SK-N-MC (cell line): ENCODE measurements at regions not wholly inside any gene's neighbourhood (a gene's known extent, or its start where the extent isn't known, plus 50 kb on each side); places are given as distances from the start of the nearest gene placed in this dataset.

Source experiments
- DNase-seq: peaks from one replicate; pipeline ENCODE4 v3.0.0-alpha.2; 2011; ENCODE audit warnings: low read depth, low spot score
- H3K27ac ChIP-seq: fragments of 200-600 bp; sonication (generic); 2 replicates; pipeline ENCODE4 v1.5.1; 2016; ENCODE audit warnings: mixed run types
- H3K36me3 ChIP-seq: fragments of 200-600 bp; sonication (generic); 2 replicates; pipeline ENCODE4 v1.6.1; 2017; ENCODE audit warnings: antibody characterized with exemption, low read length, mixed read lengths; ENCODE audit not compliant: insufficient read depth
- H3K4me3 ChIP-seq: fragments of 200-600 bp; sonication (generic); 2 replicates; pipeline ENCODE4 v1.5.1; 2016
- H3K9ac ChIP-seq: fragments of 200-600 bp; sonication (generic); 2 replicates; pipeline ENCODE4 v1.8.0; 2017; ENCODE audit warnings: mixed run types, mixed read lengths; ENCODE audit not compliant: insufficient read length
- H3K9me3 ChIP-seq: fragments of 200-600 bp; sonication (generic); 2 replicates; pipeline ENCODE4 v1.6.1; 2017; ENCODE audit warnings: low read depth, mild to moderate bottlenecking, antibody characterized with exemption, low read length, moderate library complexity, mixed read lengths
- EZH2 ChIP-seq: fragments of 200-600 bp; sonication (generic); IDR thresholded peaks from one replicate; pipeline ENCODE4 v1.6.1; 2017; ENCODE audit warnings: antibody characterized with exemption
- FOXP2 ChIP-seq: optimal IDR thresholded peaks from 2 replicates; pipeline ENCODE3; 2011; ENCODE audit warnings: mild to moderate bottlenecking, moderate library complexity; ENCODE audit not compliant: insufficient read depth; ENCODE audit errors: extremely low read length, control extremely low read depth
- POLR2AphosphoS5 ChIP-seq: IDR thresholded peaks from 2 replicates; pipeline ENCODE4 v1.6.1; 2012; ENCODE audit warnings: mild to moderate bottlenecking, low read depth, low read length, borderline replicate concordance

DNA sequence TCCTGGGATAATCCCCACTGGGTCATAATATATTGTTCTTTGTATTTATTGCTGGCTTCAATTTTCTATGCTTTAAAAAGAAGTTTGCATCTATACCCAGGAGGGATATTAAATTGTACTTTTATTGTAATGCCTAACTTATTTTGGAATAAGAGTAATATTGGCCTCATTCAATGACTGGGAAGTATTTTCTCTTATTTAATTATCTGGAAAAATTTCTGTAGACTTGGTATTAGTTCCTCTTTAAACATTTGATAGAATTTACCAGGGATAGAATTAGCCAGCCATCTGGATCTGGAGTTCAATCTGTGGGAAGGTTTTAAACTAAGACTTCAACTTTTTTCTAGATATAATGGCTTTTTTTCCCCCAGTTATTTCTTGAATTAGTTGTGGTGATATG is 115.2 kb upstream of the ZNF32 start:
- H3K4me3 ChIP-seq = no peak overlapping the region
- H3K27ac ChIP-seq = no peak overlapping the region
- DNase-seq = no peak
- no peaks in the 10 kb centered on the region for H3K9me3 ChIP-seq
- no peaks in the 10 kb centered on the region for H3K36me3 ChIP-seq
- H3K9ac ChIP-seq = no peak overlapping the region
- TF ChIP-seq EZH2 (no peak), POLR2AphosphoS5 (no peak), FOXP2 (no peak)

DNA sequence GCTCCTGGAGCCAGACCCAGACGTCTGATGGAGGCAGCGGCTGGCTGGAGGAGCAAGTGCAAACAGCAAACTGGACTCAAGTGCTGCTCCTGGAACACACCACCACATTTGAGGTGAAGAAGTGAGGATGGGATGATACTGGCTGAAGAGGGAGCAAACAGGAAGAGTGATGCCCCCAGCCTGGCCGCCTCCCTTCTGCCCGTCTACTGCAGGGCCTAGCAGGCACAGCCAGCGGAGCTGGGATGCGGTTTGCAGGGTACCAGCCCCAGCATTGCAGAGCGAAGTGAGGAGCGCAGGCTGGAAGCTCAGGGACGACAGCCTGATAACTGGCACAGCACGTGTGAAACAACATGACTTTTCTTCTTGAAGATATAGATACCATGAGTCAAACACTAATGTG is 111.8 kb upstream of the ZNF32 start:
- no peak for TF ChIP-seq EZH2
- TF ChIP-seq POLR2AphosphoS5 = no peak
- no peak for TF ChIP-seq FOXP2
- Histone ChIP-seq H3K36me3 (no peaks in the 10 kb centered on the region), H3K9ac (no peak overlapping the region), H3K9me3 (no peaks in the 10 kb centered on the region), H3K27ac (no peak overlapping the region), H3K4me3 (no peak overlapping the region)
- DNase-seq = no peak

DNA sequence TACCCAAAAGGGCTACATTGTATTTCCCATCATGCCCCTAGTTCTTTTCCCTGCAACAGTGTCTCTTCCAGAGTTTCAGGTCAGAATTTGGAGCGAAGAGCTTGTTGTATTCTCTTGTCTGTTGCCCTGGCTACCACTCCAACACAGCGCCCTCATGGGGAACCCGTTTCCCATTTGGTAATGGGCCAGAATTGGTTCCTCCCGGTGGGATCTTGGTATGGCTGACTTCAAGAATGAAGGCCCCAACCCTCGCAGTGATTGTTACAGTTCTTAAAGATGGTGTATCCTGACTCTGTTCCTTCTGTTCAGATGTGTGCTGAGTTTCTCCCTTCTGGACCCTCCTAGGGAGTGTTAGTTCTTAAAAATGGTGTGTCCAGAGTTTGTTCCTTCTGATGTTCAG is 110.5 kb upstream of the ZNF32 start:
- no peak overlapping the region for H3K4me3 ChIP-seq
- no peak for DNase-seq
- TF ChIP-seq FOXP2 = no peak

GRCh38 chr10:43756341-43756740 is 107.7 kb upstream of the ZNF32 start:
- no peaks in the 10 kb centered on the region for H3K36me3 ChIP-seq
- H3K27ac ChIP-seq = no peak overlapping the region
- H3K9me3 ChIP-seq = no peaks in the 10 kb centered on the region
- TF ChIP-seq FOXP2 = no peak
- no peak overlapping the region for H3K9ac ChIP-seq
- no peak overlapping the region for H3K4me3 ChIP-seq
- no peak for DNase-seq

More for the DNA sequence above, 110.5 kb upstream of the ZNF32 start:
- no peak overlapping the region for H3K27ac ChIP-seq
- no peaks in the 10 kb centered on the region for H3K36me3 ChIP-seq
- H3K9ac ChIP-seq = no peak overlapping the region
- H3K9me3 ChIP-seq = no peaks in the 10 kb centered on the region

GRCh38 chr10:43754569-43755260 is 106.0 kb upstream of the ZNF32 start:
- no peak for DNase-seq
- H3K36me3 ChIP-seq = no peaks in the 10 kb centered on the region
- H3K27ac ChIP-seq = no peak overlapping the region
- TF ChIP-seq POLR2AphosphoS5 (no peak), EZH2 (no peak), FOXP2 (no peak)
- no peak overlapping the region for H3K9ac ChIP-seq
- no peak overlapping the region for H3K4me3 ChIP-seq
- H3K9me3 ChIP-seq = no peaks in the 10 kb centered on the region

DNA sequence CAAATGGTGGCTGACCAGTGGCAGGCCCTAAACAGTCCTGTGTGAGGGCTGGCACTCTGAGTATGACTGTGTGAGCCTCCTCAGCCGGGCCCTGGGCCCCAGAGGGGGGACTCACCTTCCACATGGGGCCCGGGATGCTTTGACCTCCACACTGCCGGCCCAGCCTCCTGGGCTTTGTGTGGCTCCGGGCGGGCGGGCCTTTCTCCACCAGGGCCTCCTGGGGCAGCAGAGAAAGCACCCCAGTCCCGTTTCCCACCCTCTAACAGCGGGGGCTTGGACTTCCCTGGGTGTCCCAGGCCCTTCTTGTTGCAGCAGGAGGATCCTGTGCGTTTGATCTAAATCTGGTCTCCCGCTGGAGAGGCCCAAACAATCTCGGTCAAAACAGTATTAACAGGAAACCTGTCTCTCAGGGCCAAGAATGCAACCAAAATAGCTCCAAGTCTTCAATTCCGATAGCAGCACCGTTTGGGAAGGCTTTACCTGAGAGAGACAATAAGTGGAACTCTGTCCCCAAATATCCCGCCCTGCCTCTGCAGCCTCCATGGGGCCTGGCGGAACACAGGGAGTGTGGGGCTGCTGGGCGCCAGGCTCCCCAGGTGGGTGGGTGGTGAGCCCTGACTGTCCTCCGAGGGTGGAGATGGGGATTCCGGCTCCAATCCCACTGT is 104.8 kb upstream of the ZNF32 start:
- Histone ChIP-seq H3K27ac (no peak overlapping the region), H3K9me3 (no peaks in the 10 kb centered on the region), H3K36me3 (no peaks in the 10 kb centered on the region), H3K4me3 (no peak overlapping the region), H3K9ac (no peak overlapping the region)
- TF ChIP-seq EZH2 (no peak), POLR2AphosphoS5 (no peak), FOXP2 (no peak)
- DNase-seq = no peak

DNA sequence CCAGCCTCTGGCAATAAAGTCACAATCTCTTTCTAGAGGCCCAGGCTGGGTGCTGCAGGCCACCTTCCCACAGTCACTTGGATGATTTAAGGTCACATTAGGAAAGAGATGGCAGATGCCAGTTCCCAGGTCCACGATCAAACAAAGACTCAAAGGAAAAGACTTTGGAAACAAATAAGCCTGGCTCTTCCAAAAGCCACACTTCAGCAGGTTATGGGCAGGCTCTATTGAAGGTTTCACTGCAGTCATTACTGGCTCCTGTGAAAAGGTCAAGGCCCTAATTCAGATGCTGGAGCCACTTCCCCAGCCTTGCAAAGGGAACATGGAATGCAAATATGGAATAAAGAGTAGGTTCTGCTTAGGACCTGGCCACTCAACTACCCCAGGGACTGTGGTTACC is 104.0 kb upstream of the ZNF32 start:
- no peak overlapping the region for H3K27ac ChIP-seq

GRCh38 chr10:43751646-43752045 is 103.0 kb upstream of the ZNF32 start:
- H3K9me3 ChIP-seq = no peaks in the 10 kb centered on the region

More for the DNA sequence above, 104.0 kb upstream of the ZNF32 start:
- TF ChIP-seq EZH2 = no peak
- TF ChIP-seq FOXP2 = no peak
- TF ChIP-seq POLR2AphosphoS5 = no peak
- no peaks in the 10 kb centered on the region for H3K36me3 ChIP-seq
- no peaks in the 10 kb centered on the region for H3K9me3 ChIP-seq
- H3K4me3 ChIP-seq = no peak overlapping the region
- no peak for DNase-seq
- H3K9ac ChIP-seq = no peak overlapping the region

DNA sequence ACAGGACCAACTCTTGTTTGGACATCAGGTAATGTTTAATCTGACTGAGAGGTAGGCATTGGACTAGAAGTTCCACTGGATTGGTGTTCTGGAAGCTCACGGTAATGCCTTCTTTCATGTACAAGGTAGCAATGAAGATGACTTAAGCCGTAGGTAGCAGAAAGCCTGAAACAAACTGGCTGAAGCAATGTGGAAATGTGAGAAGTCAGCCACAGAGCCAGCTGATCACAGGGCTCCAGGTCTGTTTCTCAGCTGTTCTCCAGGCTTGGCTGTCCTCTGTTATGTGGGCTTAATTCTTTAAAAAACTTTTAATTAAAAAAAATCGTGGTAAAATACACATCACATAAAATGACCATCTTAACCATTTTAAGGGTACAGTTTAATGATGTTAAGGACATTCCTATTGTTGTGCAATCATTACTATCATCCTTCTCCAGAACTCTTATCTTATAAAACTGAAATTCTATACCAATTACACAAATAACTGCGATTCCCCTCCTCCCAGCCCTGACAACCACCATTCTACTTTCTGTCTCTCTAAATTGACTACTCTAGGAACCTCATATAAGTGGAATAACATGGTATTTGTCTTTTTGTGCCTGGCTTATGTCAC is 101.4 kb upstream of the ZNF32 start:
- no peaks in the 10 kb centered on the region for H3K36me3 ChIP-seq
- DNase-seq = no peak
- TF ChIP-seq EZH2 (no peak), FOXP2 (no peak), POLR2AphosphoS5 (no peak)

More at GRCh38 chr10:43751646-43752045, 103.0 kb upstream of the ZNF32 start:
- DNase-seq = no peak
- Histone ChIP-seq H3K36me3 (no peaks in the 10 kb centered on the region), H3K4me3 (no peak overlapping the region), H3K27ac (no peak overlapping the region), H3K9ac (no peak overlapping the region)
- no peak for TF ChIP-seq FOXP2
- no peak for TF ChIP-seq EZH2
- no peak for TF ChIP-seq POLR2AphosphoS5

More for the DNA sequence above, 101.4 kb upstream of the ZNF32 start:
- no peak overlapping the region for H3K4me3 ChIP-seq
- H3K27ac ChIP-seq = no peak overlapping the region
- H3K9ac ChIP-seq = no peak overlapping the region
- no peaks in the 10 kb centered on the region for H3K9me3 ChIP-seq
